Astrocyte (in vitro differentiated cells and primary cell): ENCODE measurements at regions not wholly inside any gene's neighbourhood (a gene's known extent, or its start where the extent isn't known, plus 50 kb on each side); places are given as distances from the start of the nearest gene placed in this dataset.

ENCODE experiments used
- CTCF ChIP-seq: IDR thresholded peaks from 2 replicates; pipeline ENCODE4 v1.5.1; 2011; ENCODE audit warnings: low read depth, mild to moderate bottlenecking, inconsistent platforms, low read length, moderate library complexity; ENCODE audit not compliant: insufficient read depth
- EZH2 ChIP-seq: IDR thresholded peaks from 2 replicates; pipeline ENCODE4 v1.6.1; 2012; ENCODE audit warnings: mild to moderate bottlenecking, low read length, inconsistent platforms; ENCODE audit not compliant: insufficient read depth

- TF ChIP-seq CTCF (no peak), EZH2 (no peak)
These were observed 192.4 kb upstream of the GORAB start for GRCh38 chr1:170339534-170339933.
